ENCODE measurements at regions not wholly inside any gene's neighbourhood (a gene's known extent, or its start where the extent isn't known, plus 50 kb on each side); places are given as distances from the start of the nearest gene placed in this dataset.

GRCh38 chr14:95018821-95019220, 138.5 kb downstream of the DICER1 start:
- Histone ChIP-seq H3K4me1 (ENCODE audit: control insufficient read depth in 2 of 3, insufficient read depth in 2 of 3, low read depth in 1 of 3, low read length in 3 of 3) (no peaks in the 10 kb centered on the region), H3K36me3 (ENCODE audit: control insufficient read depth in 2 of 3, insufficient read depth in 3 of 3, low read length in 3 of 3) (no peaks in the 10 kb centered on the region), H3K4me3 (ENCODE audit: low read length in 3 of 3) (no peak overlapping the region), H3K9ac (ENCODE audit: low read length in 3 of 3) (no peak overlapping the region), H3K27me3 (ENCODE audit: control insufficient read depth, insufficient read depth, low read length) (no peaks in the 10 kb centered on the region), H3K27ac (ENCODE audit: low read depth in 2 of 2, low read length in 2 of 2) (no peak overlapping the region), H3K9me3 (ENCODE audit: control insufficient read depth in 2 of 3, insufficient read depth in 1 of 3, low read length in 3 of 3) (peaks cover 0 to 5% (median 2%) of the 10 kb centered on the region in 3 donors)
- intact Hi-C loops (cut with DNase I) = no loop called here
- FAIRE-seq = no peak
- DNase-seq = no peak
- TF ChIP-seq CTCF (IDR thresholded peaks at IDR 0.05; ENCODE audit: borderline replicate concordance, extremely low read depth, insufficient read depth) = no peak

DNA sequence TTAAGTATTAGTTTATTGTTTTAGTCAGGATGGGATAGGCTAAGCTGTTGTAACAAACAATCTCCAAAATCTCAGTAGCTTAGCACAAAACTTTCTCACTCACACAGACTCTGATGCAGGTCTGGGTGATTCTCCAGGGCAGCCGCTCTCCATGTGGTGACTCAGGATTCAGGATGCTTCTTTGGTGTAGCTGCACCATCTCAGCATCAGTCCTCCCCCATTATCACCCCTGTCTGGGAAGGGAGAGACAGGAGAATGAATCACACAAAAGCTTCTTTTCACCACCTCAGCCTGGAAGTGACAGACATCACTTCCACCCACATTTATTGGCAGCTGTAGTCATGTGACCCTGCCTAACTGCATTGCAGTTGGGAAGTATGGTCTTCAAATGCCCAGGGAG, 142.3 kb downstream of the DICER1 start:
- no peak for TF ChIP-seq CTCF (IDR thresholded peaks at IDR 0.05; ENCODE audit: borderline replicate concordance, extremely low read depth, insufficient read depth)

GRCh38 chr14:95014036-95014435, 143.3 kb downstream of the DICER1 start:
- no peak overlapping the region for H3K4me3 ChIP-seq (ENCODE audit: low read length in 3 of 3)
- H3K36me3 ChIP-seq (ENCODE audit: control insufficient read depth in 2 of 3, insufficient read depth in 3 of 3, low read length in 3 of 3) = no peaks in the 10 kb centered on the region
- no peak overlapping the region for H3K9ac ChIP-seq (ENCODE audit: low read length in 3 of 3)
- intact Hi-C loops (cut with DNase I) = no loop called here
- TF ChIP-seq CTCF (IDR thresholded peaks at IDR 0.05; ENCODE audit: borderline replicate concordance, extremely low read depth, insufficient read depth) = no peak
- H3K27ac ChIP-seq (ENCODE audit: low read depth in 2 of 2, low read length in 2 of 2) = no peak overlapping the region
- H3K27me3 ChIP-seq (ENCODE audit: control insufficient read depth, insufficient read depth, low read length) = no peaks in the 10 kb centered on the region
- H3K9me3 ChIP-seq (ENCODE audit: control insufficient read depth in 2 of 3, insufficient read depth in 1 of 3, low read length in 3 of 3) = no peaks in the 10 kb centered on the region
- H3K4me1 ChIP-seq (ENCODE audit: control insufficient read depth in 2 of 3, insufficient read depth in 2 of 3, low read depth in 1 of 3, low read length in 3 of 3) = peaks cover 0 to 3% (median 2%) of the 10 kb centered on the region in 3 donors
- no peak for DNase-seq
- FAIRE-seq = no peak

More for the DNA sequence above, 142.3 kb downstream of the DICER1 start:
- intact Hi-C loops (cut with DNase I) = no loop called here
- DNase-seq (no peak), FAIRE-seq (no peak)
- Histone ChIP-seq H3K27me3 (ENCODE audit: control insufficient read depth, insufficient read depth, low read length) (no peaks in the 10 kb centered on the region), H3K36me3 (ENCODE audit: control insufficient read depth in 2 of 3, insufficient read depth in 3 of 3, low read length in 3 of 3) (no peaks in the 10 kb centered on the region), H3K9ac (ENCODE audit: low read length in 3 of 3) (no peak overlapping the region), H3K4me3 (ENCODE audit: low read length in 3 of 3) (no peak overlapping the region), H3K9me3 (ENCODE audit: control insufficient read depth in 2 of 3, insufficient read depth in 1 of 3, low read length in 3 of 3) (no peaks in the 10 kb centered on the region), H3K4me1 (ENCODE audit: control insufficient read depth in 2 of 3, insufficient read depth in 2 of 3, low read depth in 1 of 3, low read length in 3 of 3) (peaks cover 0 to 3% (median 2%) of the 10 kb centered on the region in 3 donors), H3K27ac (ENCODE audit: low read depth in 2 of 2, low read length in 2 of 2) (no peak overlapping the region)

- DNase-seq (peak in 3 of 5 donors; percentile 50 to 67 (median 61)), FAIRE-seq (no peak)
- H3K9me3 ChIP-seq (ENCODE audit: control insufficient read depth in 2 of 3, insufficient read depth in 1 of 3, low read length in 3 of 3) = no peaks in the 10 kb centered on the region
- H3K27ac ChIP-seq (ENCODE audit: low read depth in 2 of 2, low read length in 2 of 2) = no peak overlapping the region
- intact Hi-C loops (cut with DNase I) = no loop called here
- H3K27me3 ChIP-seq (ENCODE audit: control insufficient read depth, insufficient read depth, low read length) = no peaks in the 10 kb centered on the region
- H3K36me3 ChIP-seq (ENCODE audit: control insufficient read depth in 2 of 3, insufficient read depth in 3 of 3, low read length in 3 of 3) = no peaks in the 10 kb centered on the region
- H3K4me3 ChIP-seq (ENCODE audit: low read length in 3 of 3) = no peak overlapping the region
- no peak overlapping the region for H3K9ac ChIP-seq (ENCODE audit: low read length in 3 of 3)
- peaks cover 0 to 3% (median 2%) of the 10 kb centered on the region in 3 donors for H3K4me1 ChIP-seq (ENCODE audit: control insufficient read depth in 2 of 3, insufficient read depth in 2 of 3, low read depth in 1 of 3, low read length in 3 of 3)
- no peak for TF ChIP-seq CTCF (IDR thresholded peaks at IDR 0.05; ENCODE audit: borderline replicate concordance, extremely low read depth, insufficient read depth)
Measured at GRCh38 chr14:95011445-95012006, 145.8 kb downstream of the DICER1 start.

Data from kidney (tissue), 13 donors.